ENCODE measurements at regions not wholly inside any gene's neighbourhood (a gene's known extent, or its start where the extent isn't known, plus 50 kb on each side); places are given as distances from the start of the nearest gene placed in this dataset.

- TF ChIP-seq EZH2phosphoT487 (IDR thresholded peaks at IDR 0.05; ENCODE audit: low read depth, severe bottlenecking, unreplicated experiment), result no peak
- Histone ChIP-seq H3K27ac (no peak overlapping the region), H2AFZ (no peak overlapping the region), H3K27me3 (no peaks in the 10 kb centered on the region), H3K4me3 (no peak overlapping the region), H3K9me3 (ENCODE audit: low read depth) (no peaks in the 10 kb centered on the region), H3K36me3 (replicated peaks; ENCODE audit: insufficient read depth, low read depth) (no peaks in the 10 kb centered on the region), H3K9me2 (replicated peaks; ENCODE audit: insufficient read depth) (no peaks in the 10 kb centered on the region), H3K4me2 (no peak overlapping the region), H4K20me1 (ENCODE audit: insufficient read depth, poor library complexity, severe bottlenecking) (no peaks in the 10 kb centered on the region), H3K4me1 (ENCODE audit: insufficient read depth) (no peaks in the 10 kb centered on the region), H3K79me2 (no peaks in the 10 kb centered on the region)
- no peak for DNase-seq (ENCODE audit: low spot score)
- WGBS (ENCODE audit: low lambda C conversion rate, missing lambda C conversion rate), result 53% methylated on average over 1 of the region's 1 CpG
These were observed 87.3 kb upstream of the EMCN start for GRCh38 chr4:100605144-100605543.

GRCh38 chr4:100593935-100594334, 76.1 kb upstream of the EMCN start:
- no peak overlapping the region for H3K4me2 ChIP-seq
- no peaks in the 10 kb centered on the region for H3K9me2 ChIP-seq (replicated peaks; ENCODE audit: insufficient read depth)

GRCh38 chr4:100591161-100591876, 73.5 kb upstream of the EMCN start:
- Histone ChIP-seq H3K79me2 (no peaks in the 10 kb centered on the region), H3K9me3 (ENCODE audit: low read depth) (no peaks in the 10 kb centered on the region), H3K36me3 (replicated peaks; ENCODE audit: insufficient read depth, low read depth) (no peaks in the 10 kb centered on the region), H2AFZ (no peak overlapping the region), H3K4me2 (no peak overlapping the region), H3K9me2 (replicated peaks; ENCODE audit: insufficient read depth) (no peaks in the 10 kb centered on the region), H3K4me3 (no peak overlapping the region), H4K20me1 (ENCODE audit: insufficient read depth, poor library complexity, severe bottlenecking) (no peaks in the 10 kb centered on the region), H3K4me1 (ENCODE audit: insufficient read depth) (no peaks in the 10 kb centered on the region), H3K27me3 (no peaks in the 10 kb centered on the region), H3K27ac (no peak overlapping the region)
- no peak for DNase-seq (ENCODE audit: low spot score)
- 77% methylated on average over 7 of the region's 7 CpGs for WGBS (ENCODE audit: low lambda C conversion rate, missing lambda C conversion rate)
- no peak for TF ChIP-seq EZH2phosphoT487 (IDR thresholded peaks at IDR 0.05; ENCODE audit: low read depth, severe bottlenecking, unreplicated experiment)
- no peak for TF ChIP-seq CTCF (IDR thresholded peaks at IDR 0.05; ENCODE audit: poor library complexity)
- TF ChIP-seq EZH2 (IDR thresholded peaks at IDR 0.05; ENCODE audit: borderline replicate concordance), result no peak

More at GRCh38 chr4:100593935-100594334, 76.1 kb upstream of the EMCN start:
- TF ChIP-seq EZH2phosphoT487 (IDR thresholded peaks at IDR 0.05; ENCODE audit: low read depth, severe bottlenecking, unreplicated experiment) (no peak), CTCF (IDR thresholded peaks at IDR 0.05; ENCODE audit: poor library complexity) (no peak)
- no peak overlapping the region for H2AFZ ChIP-seq
- no peak overlapping the region for H3K27ac ChIP-seq
- no peaks in the 10 kb centered on the region for H4K20me1 ChIP-seq (ENCODE audit: insufficient read depth, poor library complexity, severe bottlenecking)
- H3K4me3 ChIP-seq, result no peak overlapping the region
- DNase-seq (ENCODE audit: low spot score), result no peak
- H3K36me3 ChIP-seq (replicated peaks; ENCODE audit: insufficient read depth, low read depth), result no peaks in the 10 kb centered on the region
- H3K27me3 ChIP-seq, result no peaks in the 10 kb centered on the region
- H3K79me2 ChIP-seq, result no peaks in the 10 kb centered on the region
- no peaks in the 10 kb centered on the region for H3K9me3 ChIP-seq (ENCODE audit: low read depth)
- H3K4me1 ChIP-seq (ENCODE audit: insufficient read depth), result no peaks in the 10 kb centered on the region
- 64% methylated on average over 2 of the region's 2 CpGs for WGBS (ENCODE audit: low lambda C conversion rate, missing lambda C conversion rate)

- no peaks in the 10 kb centered on the region for H3K9me2 ChIP-seq (replicated peaks; ENCODE audit: insufficient read depth)
- no peak overlapping the region for H3K27ac ChIP-seq
- no peaks in the 10 kb centered on the region for H3K36me3 ChIP-seq (replicated peaks; ENCODE audit: insufficient read depth, low read depth)
- H3K9me3 ChIP-seq (ENCODE audit: low read depth), result no peaks in the 10 kb centered on the region
- no peaks in the 10 kb centered on the region for H3K4me1 ChIP-seq (ENCODE audit: insufficient read depth)
- no peak overlapping the region for H2AFZ ChIP-seq
- no peaks in the 10 kb centered on the region for H3K27me3 ChIP-seq
- DNase-seq (ENCODE audit: low spot score), result no peak
- no peak overlapping the region for H3K4me2 ChIP-seq
- H4K20me1 ChIP-seq (ENCODE audit: insufficient read depth, poor library complexity, severe bottlenecking), result no peaks in the 10 kb centered on the region
- TF ChIP-seq EZH2 (IDR thresholded peaks at IDR 0.05; ENCODE audit: borderline replicate concordance) (no peak), EZH2phosphoT487 (IDR thresholded peaks at IDR 0.05; ENCODE audit: low read depth, severe bottlenecking, unreplicated experiment) (no peak), CTCF (IDR thresholded peaks at IDR 0.05; ENCODE audit: poor library complexity) (no peak)
- no peaks in the 10 kb centered on the region for H3K79me2 ChIP-seq
- WGBS (ENCODE audit: low lambda C conversion rate, missing lambda C conversion rate), result 97% methylated on average over 1 of the region's 1 CpG
- H3K4me3 ChIP-seq, result no peak overlapping the region
These were observed 72.5 kb upstream of the EMCN start for GRCh38 chr4:100590325-100590724.
